ENCODE measurements at regions not wholly inside any gene's neighbourhood (a gene's known extent, or its start where the extent isn't known, plus 50 kb on each side); places are given as distances from the start of the nearest gene placed in this dataset.

- Histone ChIP-seq H3K4me1 (no peaks in the 10 kb centered on the region), H3K27ac (no peak overlapping the region), H3K9me3 (no peaks in the 10 kb centered on the region), H3K4me3 (no peak overlapping the region), H3K27me3 (no peaks in the 10 kb centered on the region), H3K36me3 (no peaks in the 10 kb centered on the region)
- intact Hi-C loops (cut with DNase I) = no loop called here
- no peak for TF ChIP-seq CTCF (IDR thresholded peaks at IDR 0.05)
- DNase-seq (ENCODE audit: low spot score in 2 of 2) = no peak
These were observed 62.2 kb upstream of the ADAMTS2 start for GRCh38 chr5:179407191-179408175.

GRCh38 chr5:179406031-179406961 is 61.0 kb upstream of the ADAMTS2 start:
- H3K27ac ChIP-seq = no peak overlapping the region
- DNase-seq (ENCODE audit: low spot score in 2 of 2) = no peak
- H3K36me3 ChIP-seq = no peaks in the 10 kb centered on the region
- TF ChIP-seq CTCF (IDR thresholded peaks at IDR 0.05) = no peak
- no peaks in the 10 kb centered on the region for H3K4me1 ChIP-seq
- intact Hi-C loops (cut with DNase I) = no loop called here
- H3K4me3 ChIP-seq = no peak overlapping the region
- no peaks in the 10 kb centered on the region for H3K27me3 ChIP-seq
- H3K9me3 ChIP-seq = no peaks in the 10 kb centered on the region

GRCh38 chr5:179405426-179406030 is 60.3 kb upstream of the ADAMTS2 start:
- H3K36me3 ChIP-seq = no peaks in the 10 kb centered on the region
- H3K9me3 ChIP-seq = no peaks in the 10 kb centered on the region
- H3K27me3 ChIP-seq = no peaks in the 10 kb centered on the region
- no peaks in the 10 kb centered on the region for H3K4me1 ChIP-seq
- H3K4me3 ChIP-seq = no peak overlapping the region
- DNase-seq (ENCODE audit: low spot score in 2 of 2) = no peak
- H3K27ac ChIP-seq = no peak overlapping the region
- TF ChIP-seq CTCF (IDR thresholded peaks at IDR 0.05) = no peak
- intact Hi-C loops (cut with DNase I) = no loop called here

GRCh38 chr5:179405054-179405416 is 59.8 kb upstream of the ADAMTS2 start:
- Histone ChIP-seq H3K27ac (no peak overlapping the region), H3K27me3 (no peaks in the 10 kb centered on the region), H3K36me3 (no peaks in the 10 kb centered on the region), H3K4me3 (no peak overlapping the region), H3K4me1 (no peaks in the 10 kb centered on the region), H3K9me3 (no peaks in the 10 kb centered on the region)
- DNase-seq (ENCODE audit: low spot score in 2 of 2) = no peak
- TF ChIP-seq CTCF (IDR thresholded peaks at IDR 0.05) = no peak
- intact Hi-C loops (cut with DNase I) = no loop called here

GRCh38 chr5:179404321-179405053 is 59.2 kb upstream of the ADAMTS2 start:
- intact Hi-C loops (cut with DNase I) = loop anchor here (1.0 kb wide), 1 partner anchor 237 kb away; no protein-coding TSS in a partner anchor
- TF ChIP-seq CTCF (IDR thresholded peaks at IDR 0.05) = peak in 1 of 3 experiments; percentile 34
- no peak for DNase-seq (ENCODE audit: low spot score in 2 of 2)

More at GRCh38 chr5:179404321-179405053, 59.2 kb upstream of the ADAMTS2 start:
- no peak overlapping the region for H3K27ac ChIP-seq
- H3K27me3 ChIP-seq = no peaks in the 10 kb centered on the region
- H3K4me3 ChIP-seq = no peak overlapping the region
- H3K36me3 ChIP-seq = no peaks in the 10 kb centered on the region
- peaks cover 0 to 2% of the 10 kb centered on the region in 2 donors for H3K9me3 ChIP-seq
- H3K4me1 ChIP-seq = no peaks in the 10 kb centered on the region
